ENCODE measurements at regions not wholly inside any gene's neighbourhood (a gene's known extent, or its start where the extent isn't known, plus 50 kb on each side); places are given as distances from the start of the nearest gene placed in this dataset.
A peak's percentile ranks its signal among the peaks of the same experiment; 100 is the strongest.

GRCh38 chr3:148168347-148168746 is 529.4 kb upstream of the AGTR1 start:
- no peak overlapping the region for H3K4me3 ChIP-seq
- TF ChIP-seq POLR2A (IDR thresholded peaks at IDR 0.05) (no peak), CTCF (IDR thresholded peaks at IDR 0.05) (no peak)
- no peaks in the 10 kb centered on the region for H3K27me3 ChIP-seq
- WGBS (ENCODE audit: insufficient coverage, low coverage, low lambda C conversion rate, missing lambda C conversion rate): 40% methylated on average over 2 of the region's 2 CpGs
- H3K9me3 ChIP-seq: no peaks in the 10 kb centered on the region
- ATAC-seq (no peak), DNase-seq (no peak)
- no peaks in the 10 kb centered on the region for H3K36me3 ChIP-seq
- no peaks in the 10 kb centered on the region for H3K4me1 ChIP-seq
- intact Hi-C loops (cut with DNase I): no loop called here
- no peak overlapping the region for H3K27ac ChIP-seq

- ATAC-seq (no peak), DNase-seq (no peak)
- intact Hi-C loops (cut with DNase I): no loop called here
These were observed 523.9 kb upstream of the AGTR1 start for GRCh38 chr3:148173851-148174250.

GRCh38 chr3:148175214-148175613 is 522.5 kb upstream of the AGTR1 start:
- intact Hi-C loops (cut with DNase I): no loop called here
- Histone ChIP-seq H3K4me1 (no peaks in the 10 kb centered on the region), H3K27me3 (no peaks in the 10 kb centered on the region), H3K4me3 (no peak overlapping the region), H3K27ac (no peak overlapping the region), H3K9me3 (no peaks in the 10 kb centered on the region), H3K36me3 (no peaks in the 10 kb centered on the region)
- DNase-seq (no peak), ATAC-seq (no peak)
- TF ChIP-seq POLR2A (IDR thresholded peaks at IDR 0.05): no peak
- no peak for TF ChIP-seq CTCF (IDR thresholded peaks at IDR 0.05)

More at GRCh38 chr3:148173851-148174250, 523.9 kb upstream of the AGTR1 start:
- Histone ChIP-seq H3K4me1 (no peaks in the 10 kb centered on the region), H3K27ac (no peak overlapping the region), H3K4me3 (no peak overlapping the region), H3K27me3 (no peaks in the 10 kb centered on the region), H3K9me3 (no peaks in the 10 kb centered on the region), H3K36me3 (no peaks in the 10 kb centered on the region)
- 49% methylated on average over 4 of the region's 4 CpGs for WGBS (ENCODE audit: insufficient coverage, low coverage, low lambda C conversion rate, missing lambda C conversion rate)
- TF ChIP-seq POLR2A (IDR thresholded peaks at IDR 0.05) (no peak), CTCF (IDR thresholded peaks at IDR 0.05) (no peak)

GRCh38 chr3:148178503-148178902 is 519.2 kb upstream of the AGTR1 start:
- DNase-seq (no peak), ATAC-seq (peak in 2 of 4 donors; percentile 17 to 25)
- H3K27ac ChIP-seq: no peak overlapping the region
- intact Hi-C loops (cut with DNase I): no loop called here
- no peaks in the 10 kb centered on the region for H3K9me3 ChIP-seq
- no peaks in the 10 kb centered on the region for H3K27me3 ChIP-seq
- TF ChIP-seq POLR2A (IDR thresholded peaks at IDR 0.05): no peak
- TF ChIP-seq CTCF (IDR thresholded peaks at IDR 0.05): no peak
- H3K4me1 ChIP-seq: no peaks in the 10 kb centered on the region
- no peaks in the 10 kb centered on the region for H3K36me3 ChIP-seq
- no peak overlapping the region for H3K4me3 ChIP-seq
- WGBS (ENCODE audit: insufficient coverage, low coverage, low lambda C conversion rate, missing lambda C conversion rate): 27% methylated on average over 3 of the region's 3 CpGs

GRCh38 chr3:148184798-148185197 is 512.9 kb upstream of the AGTR1 start:
- no peak overlapping the region for H3K4me3 ChIP-seq
- TF ChIP-seq POLR2A (IDR thresholded peaks at IDR 0.05) (no peak), CTCF (IDR thresholded peaks at IDR 0.05) (no peak)
- no peak for ATAC-seq
- no peaks in the 10 kb centered on the region for H3K4me1 ChIP-seq
- H3K9me3 ChIP-seq: no peaks in the 10 kb centered on the region
- intact Hi-C loops (cut with DNase I): no loop called here
- H3K27ac ChIP-seq: no peak overlapping the region
- 100% methylated on average over 1 of the region's 1 CpG for WGBS (ENCODE audit: insufficient coverage, low coverage, low lambda C conversion rate, missing lambda C conversion rate)
- no peaks in the 10 kb centered on the region for H3K27me3 ChIP-seq
- H3K36me3 ChIP-seq: no peaks in the 10 kb centered on the region
- DNase-seq: no peak
